HG03520 (cell line): ENCODE measurements at regions not wholly inside any gene's neighbourhood (a gene's known extent, or its start where the extent isn't known, plus 50 kb on each side); places are given as distances from the start of the nearest gene placed in this dataset.
"Not testable (repeated sequence)": the region's sequence is repeated elsewhere in the genome, so short reads cannot be mapped to it uniquely, and the experiment has no call there.

ENCODE experiments used
- ATAC-seq: cut with Tn5 transposase; IDR thresholded peaks from one replicate; pipeline ENCODE4 v1.9.1; 2021; ENCODE audit warnings: mild to moderate bottlenecking, moderate library complexity; ENCODE audit not compliant: unreplicated experiment

- no peak for ATAC-seq
Observed at GRCh38 chr2:185628985-185629384, 109.6 kb upstream of the FSIP2 start.

DNA sequence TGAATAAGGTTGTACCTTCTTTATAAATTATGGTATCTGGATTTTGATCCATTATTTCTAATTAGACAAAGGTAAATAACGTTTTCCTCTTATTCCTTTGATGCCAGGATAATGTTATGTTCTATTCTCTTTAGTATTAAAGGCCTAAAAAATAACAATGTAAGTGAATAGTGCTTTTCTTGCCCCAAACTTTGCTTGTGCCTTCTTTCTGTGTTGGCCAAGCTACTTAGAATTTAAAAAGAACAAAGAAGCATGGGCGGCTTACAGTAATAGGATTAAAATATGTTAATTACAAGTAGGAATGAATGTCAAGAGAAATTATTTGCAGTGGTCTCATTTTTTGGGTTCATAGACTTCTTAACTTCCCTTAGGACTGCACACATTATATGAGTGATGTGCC is 105.0 kb upstream of the FSIP2 start:
- no peak for ATAC-seq

GRCh38 chr2:185638771-185639170 is 99.8 kb upstream of the FSIP2 start:
- no peak for ATAC-seq

DNA sequence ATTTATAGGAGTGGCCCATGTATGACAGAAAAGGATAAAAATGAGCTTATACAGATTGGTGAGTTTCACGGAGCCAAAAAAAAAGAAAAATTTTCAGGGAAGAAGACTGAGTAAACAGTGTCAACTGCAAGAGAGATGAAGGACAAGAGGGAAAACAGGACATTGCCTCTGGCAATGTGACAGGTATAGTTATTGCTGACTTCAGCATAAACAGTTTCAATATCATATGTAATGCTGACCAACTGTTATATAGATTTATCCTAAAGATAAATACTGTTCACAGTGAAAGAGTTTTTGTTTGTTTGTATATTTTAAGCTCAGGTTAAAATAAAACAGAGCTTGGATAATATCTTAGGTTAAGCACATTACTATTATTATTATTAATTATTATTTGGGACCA is 98.0 kb upstream of the FSIP2 start:
- ATAC-seq, result no peak

DNA sequence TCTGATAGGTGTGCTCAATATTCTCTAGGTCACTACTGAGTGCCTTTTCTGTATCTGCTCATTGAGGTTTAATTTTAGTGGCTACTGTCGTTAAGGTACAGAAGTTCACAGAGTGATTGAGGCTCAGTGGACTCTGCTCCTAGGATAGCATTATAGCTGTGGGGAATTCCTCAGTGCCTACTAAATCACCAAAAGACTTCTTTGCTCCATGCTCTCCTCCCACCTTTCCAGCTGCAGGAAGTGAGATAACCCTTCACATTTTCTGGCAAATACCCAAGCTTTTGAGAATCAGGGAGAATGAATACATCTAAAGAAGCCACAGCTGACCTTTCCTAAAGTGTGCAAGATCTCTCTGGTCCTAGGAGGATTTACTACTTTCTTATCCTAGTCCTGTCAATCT is 95.2 kb upstream of the FSIP2 start:
- ATAC-seq, result no peak

GRCh38 chr2:185644828-185645227 is 93.8 kb upstream of the FSIP2 start:
- peak; percentile 76 for ATAC-seq

- no peak for ATAC-seq
Observed at GRCh38 chr2:185645529-185645928, 93.1 kb upstream of the FSIP2 start.

- ATAC-seq, result no peak
Observed at GRCh38 chr2:185658750-185659149, 79.9 kb upstream of the FSIP2 start.

- ATAC-seq, result no peak
Observed at GRCh38 chr2:185663811-185664210, 74.8 kb upstream of the FSIP2 start.

GRCh38 chr2:185664384-185664783 is 74.2 kb upstream of the FSIP2 start:
- ATAC-seq, result no peak

DNA sequence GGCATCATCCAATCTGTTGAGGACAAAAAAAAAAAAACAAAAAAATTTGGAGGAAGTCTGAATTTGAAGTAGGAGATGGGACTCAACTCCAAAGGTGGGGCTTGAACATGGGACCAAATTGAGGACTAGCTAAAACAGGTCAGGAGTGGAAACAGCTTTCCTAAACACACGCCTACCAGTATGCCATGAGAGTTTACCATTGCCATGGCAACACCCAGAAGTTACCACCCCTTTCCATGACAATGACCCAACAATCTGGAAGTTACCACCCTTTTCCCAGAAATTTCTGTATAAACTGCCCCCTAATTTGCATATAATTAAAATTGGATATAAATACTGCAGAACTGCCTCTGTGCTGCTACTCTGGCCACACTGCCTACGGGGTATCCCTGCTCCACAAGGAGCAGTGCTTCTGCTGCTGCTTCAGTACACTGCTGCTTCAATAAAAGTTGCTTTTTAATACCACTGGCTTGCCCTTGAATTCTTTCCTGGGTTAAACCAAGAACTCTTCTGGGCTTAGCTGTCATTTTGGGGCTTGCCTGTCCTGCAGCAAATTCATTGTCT is 73.3 kb upstream of the FSIP2 start:
- no peak for ATAC-seq

DNA sequence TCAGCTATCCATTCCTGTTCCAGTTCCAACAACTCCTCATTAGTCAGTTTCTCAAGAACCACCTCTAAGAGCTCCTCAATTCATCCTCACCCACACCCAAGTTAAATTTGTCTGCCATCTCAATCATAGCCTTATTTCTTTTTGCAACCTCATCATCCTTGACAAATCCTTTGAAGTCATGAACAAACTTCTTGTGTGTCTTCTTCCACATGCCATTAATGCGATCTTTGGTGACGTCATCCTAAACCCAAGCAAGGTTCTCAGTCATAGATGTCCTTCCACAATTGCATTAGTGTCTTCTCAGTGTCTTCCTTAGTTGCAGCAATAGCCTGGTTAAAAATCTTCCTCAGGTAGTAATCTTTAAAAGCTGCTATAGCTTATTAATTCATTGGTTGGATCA is 71.2 kb upstream of the FSIP2 start:
- no peak for ATAC-seq

GRCh38 chr2:185668710-185669109 is 69.9 kb upstream of the FSIP2 start:
- no peak for ATAC-seq

GRCh38 chr2:185674232-185674631 is 64.4 kb upstream of the FSIP2 start:
- ATAC-seq, result no peak

DNA sequence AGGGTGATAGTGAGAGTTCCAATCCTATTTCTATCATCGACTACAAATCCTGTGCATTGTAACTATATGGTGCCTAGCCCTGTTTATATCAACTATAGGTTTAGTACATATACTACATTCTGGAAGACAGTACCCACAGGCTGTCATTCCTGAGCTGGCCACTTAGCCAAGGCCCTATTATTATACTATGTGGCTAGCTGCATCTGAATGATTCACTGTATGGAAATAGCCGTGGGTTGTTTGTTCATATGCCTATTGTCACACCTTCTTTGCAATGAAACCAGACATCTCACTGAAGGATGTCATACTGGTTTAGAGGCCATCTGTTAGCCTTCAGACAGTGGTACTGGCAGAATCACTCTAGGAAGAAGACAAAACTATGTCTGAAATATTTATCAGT is 62.3 kb upstream of the FSIP2 start:
- ATAC-seq, result peak; percentile 46

DNA sequence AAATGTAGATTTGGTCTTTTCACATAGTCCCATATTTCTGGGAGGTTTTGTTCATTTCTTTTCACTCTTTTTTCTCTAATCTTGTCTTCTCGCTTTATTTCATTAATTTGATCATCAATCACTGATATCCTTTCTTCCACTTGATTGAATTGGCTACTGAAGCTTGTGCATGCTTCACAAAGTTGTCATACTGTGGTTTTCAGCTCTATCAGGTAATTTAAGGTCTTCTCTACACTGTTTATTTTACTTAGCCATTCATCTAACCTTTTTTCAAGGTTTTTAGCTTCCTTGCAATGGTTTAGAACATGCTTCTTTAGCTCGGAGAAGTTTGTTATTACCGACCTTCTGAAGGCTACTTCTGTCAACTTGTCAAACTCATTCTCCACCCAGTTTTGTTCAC is 51.6 kb upstream of the FSIP2 start:
- not testable (repeated sequence) for ATAC-seq

DNA sequence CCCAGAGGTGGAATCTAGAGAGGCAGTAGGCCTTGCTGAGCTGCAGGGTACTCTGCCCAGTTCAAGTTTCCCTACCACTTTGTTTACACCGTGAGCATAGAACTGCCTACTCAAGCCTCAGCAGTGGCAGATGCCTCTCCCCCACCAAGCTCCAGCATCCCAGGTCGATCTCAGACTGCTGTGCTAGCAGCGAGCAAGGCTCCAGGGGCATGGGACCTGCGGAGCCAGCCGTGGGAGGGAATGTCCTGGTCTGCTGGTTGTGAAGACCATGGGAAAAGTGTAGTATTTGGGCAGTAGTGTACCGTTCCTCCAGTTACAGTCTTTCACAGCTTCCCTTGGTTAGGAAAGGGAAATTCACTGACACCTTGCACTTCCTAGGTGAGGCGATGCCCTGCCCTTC is 50.6 kb upstream of the FSIP2 start:
- no peak for ATAC-seq
